Activated naive CD4-positive, alpha-beta T cell treated with anti-CD3 and anti-CD28 coated beads, Interleukin-2, amount 50 U/mL, for 16 hours (primary cell): ENCODE measurements at regions not wholly inside any gene's neighbourhood (a gene's known extent, or its start where the extent isn't known, plus 50 kb on each side); places are given as distances from the start of the nearest gene placed in this dataset.

ENCODE experiments used
- DNase-seq: peaks from one replicate; pipeline ENCODE4 v3.0.0-alpha.2; 2020

- DNase-seq, result no peak
These were observed 275.1 kb upstream of the CDH4 start for GRCh38 chr20:60976913-60977312.

- no peak for DNase-seq
These were observed 274.2 kb upstream of the CDH4 start for GRCh38 chr20:60977901-60978300.

GRCh38 chr20:60984666-60985065, 267.4 kb upstream of the CDH4 start:
- DNase-seq, result no peak

GRCh38 chr20:60986506-60987156, 265.4 kb upstream of the CDH4 start:
- DNase-seq, result no peak

GRCh38 chr20:60990061-60990460, 262.0 kb upstream of the CDH4 start:
- no peak for DNase-seq

- no peak for DNase-seq
These were observed 261.4 kb upstream of the CDH4 start for GRCh38 chr20:60990643-60991042.

- DNase-seq, result no peak
These were observed 258.5 kb upstream of the CDH4 start for GRCh38 chr20:60993433-60994044.

GRCh38 chr20:60999250-60999649, 252.8 kb upstream of the CDH4 start:
- DNase-seq, result no peak

GRCh38 chr20:61002090-61002489, 250.0 kb upstream of the CDH4 start:
- DNase-seq, result no peak

GRCh38 chr20:61014491-61014890, 237.6 kb upstream of the CDH4 start:
- no peak for DNase-seq

GRCh38 chr20:61015602-61016001, 236.5 kb upstream of the CDH4 start:
- DNase-seq, result no peak

- no peak for DNase-seq
These were observed 232.7 kb upstream of the CDH4 start for GRCh38 chr20:61019322-61019721.

- DNase-seq, result no peak
These were observed 228.4 kb upstream of the CDH4 start for GRCh38 chr20:61023612-61024011.

GRCh38 chr20:61024390-61024789, 227.7 kb upstream of the CDH4 start:
- DNase-seq, result no peak

GRCh38 chr20:61025536-61025935, 226.5 kb upstream of the CDH4 start:
- no peak for DNase-seq

GRCh38 chr20:61026173-61026572, 225.9 kb upstream of the CDH4 start:
- no peak for DNase-seq

- no peak for DNase-seq
These were observed 225.3 kb upstream of the CDH4 start for GRCh38 chr20:61026731-61027130.

GRCh38 chr20:61027218-61027617, 224.8 kb upstream of the CDH4 start:
- no peak for DNase-seq

GRCh38 chr20:61030130-61030529, 221.9 kb upstream of the CDH4 start:
- no peak for DNase-seq

- DNase-seq, result no peak
These were observed 220.8 kb upstream of the CDH4 start for GRCh38 chr20:61031101-61031830.

GRCh38 chr20:61037498-61037897, 214.6 kb upstream of the CDH4 start:
- no peak for DNase-seq

GRCh38 chr20:61041481-61041880, 210.6 kb upstream of the CDH4 start:
- no peak for DNase-seq

GRCh38 chr20:61042506-61043385, 209.3 kb upstream of the CDH4 start:
- DNase-seq, result no peak
